Heart left ventricle (tissue), 16 donors: ENCODE measurements at regions not wholly inside any gene's neighbourhood (a gene's known extent, or its start where the extent isn't known, plus 50 kb on each side); places are given as distances from the start of the nearest gene placed in this dataset.

Source experiments
- ATAC-seq, 4 donors: fragments of 200-7000 bp; cut with Tn5 transposase; one replicate each; pipeline ENCODE4 v1.9.1; 2020 to 2022; ENCODE audit warnings: moderate library complexity in 4 of 4, mild to moderate bottlenecking in 3 of 4, moderate number of reproducible peaks in 1 of 4
- DNase-seq, 5 donors: peaks; one replicate each; pipeline ENCODE4 v3.0.0-alpha.2; 2020
- H3K27ac ChIP-seq, 12 donors: fragments of 200-600 bp; sonication (generic) in 4 of 12; one replicate each; pipeline versions ENCODE4 v1.5.0 to v1.8.0; 2016 to 2022; ENCODE audit warnings: mild to moderate bottlenecking in 2 of 12
- H3K27me3 ChIP-seq, 9 donors: fragments of 200-600 bp; sonication (generic) in 2 of 9; one replicate each; pipeline versions ENCODE4 v1.5.1 to v1.8.0; 2016 to 2022; ENCODE audit warnings: mild to moderate bottlenecking in 3 of 9
- H3K36me3 ChIP-seq, 9 donors: fragments of 200-600 bp; sonication (generic) in 2 of 9; one replicate each; pipeline versions ENCODE4 v1.5.0 to v1.8.0; 2018 to 2022; ENCODE audit warnings: mild to moderate bottlenecking in 2 of 9
- H3K4me1 ChIP-seq, 12 donors: fragments of 200-600 bp; sonication (generic) in 4 of 12; one replicate each; pipeline versions ENCODE4 v1.5.0 to v1.8.0; 2016 to 2022; ENCODE audit warnings: mild to moderate bottlenecking in 3 of 12
- H3K4me3 ChIP-seq, 12 donors: fragments of 200-600 bp; sonication (generic) in 4 of 12; one replicate each; pipeline versions ENCODE4 v1.5.0 to v1.8.0; 2017 to 2022; ENCODE audit warnings: mild to moderate bottlenecking in 9 of 12, moderate library complexity in 4 of 12
- H3K9me3 ChIP-seq, 12 donors: fragments of 200-600 bp; sonication (generic) in 4 of 12; one replicate each; pipeline versions ENCODE4 v1.5.0 to v1.8.0; 2016 to 2022; ENCODE audit warnings: mild to moderate bottlenecking in 1 of 12
- CTCF ChIP-seq, 12 donors: fragments of 200-600 bp; sonication (generic) in 4 of 12; IDR thresholded peaks; one replicate each; pipeline versions ENCODE4 v1.5.0 to v1.8.0; 2018 to 2022; ENCODE audit warnings: antibody characterized with exemption in 12 of 12, mild to moderate bottlenecking in 5 of 12
- POLR2A ChIP-seq, 2 donors: fragments of 450-650 bp; IDR thresholded peaks; one replicate each; pipeline ENCODE4 v1.6.1; 2017; ENCODE audit warnings: antibody characterized with exemption in 2 of 2, mild to moderate bottlenecking in 2 of 2, moderate library complexity in 2 of 2
- WGBS, 4 donors: extraction: QIAGEN DNeasy Blood & Tissue Kit in 2 of 4; methylation state at CpG; one replicate each; pipeline versions ENCODE4 v1.1.5 to v1.1.7; 2013 to 2018; 5-methylcytosine and 5-hydroxymethylcytosine counted together
- intact Hi-C, 10 donors: fragments of 100-400 bp; cut with DNase I; formaldehyde crosslinking; loops; one replicate each; pipeline versions ENCODE4 v1.11.1 to v1.14.2; 2022
- donor health status: ischemic (EF 13 %, LVEDD 7.1; RV severe dilation, severe dysfunction).
- donor health status: healthy with polysubstance abuse.
- donor health status: DM: no; HTN: yes; CAD: no.
- donor health status: DM: no; HTN: no; CAD: no.
- donor health status: ischemic (EF 25% LVEDD 6.9; RV normal size, moderate dysfunction).
- donor health status: ischemic (EF 25% LVEDD 5.7; RV mildly dilated, moderate dysfunction).
- donor health status: healthy.
- donor health status: DM: yes; HTN: yes; CAD: no.
- donor health status: ischemic (EF 35%, LVEDD 5.7; RV mildly dilated, moderate dysfunction).
- donor health status: nonischemic (EF 11% LVEDD 7.7; RV severe dilation, severe dysfunction).
- donor health status: DM: yes; HTN: yes; CAD: no.
- donor health status: PGD.
- donor health status: ischemic (EF 29% LVEDD 5.4; RV normal size, mild dysfunction).
- donor health status: nonischemic (EF 23%, LVEDD 6.1; RV moderate dilation, normal function).

- ATAC-seq = no peak
- intact Hi-C loops = no loop called here
Measured at GRCh38 chr17:5758651-5759050, 174.3 kb upstream of the NLRP1 start.

GRCh38 chr17:5759501-5759925 lies 175.2 kb upstream of the NLRP1 start:
- ATAC-seq (peak in 2 of 4 donors; percentile 42 to 68), DNase-seq (no peak)
- H3K4me1 ChIP-seq = no peaks in the 10 kb centered on the region
- no peak overlapping the region for H3K27ac ChIP-seq
- TF ChIP-seq CTCF (IDR thresholded peaks at IDR 0.05) = no peak
- no peak for TF ChIP-seq POLR2A (IDR thresholded peaks at IDR 0.05)
- no peaks in the 10 kb centered on the region for H3K36me3 ChIP-seq
- H3K27me3 ChIP-seq = peaks cover 0 to 45% (median 5%) of the 10 kb centered on the region in 9 donors
- H3K4me3 ChIP-seq = no peak overlapping the region
- WGBS, 4 donors = 27 to 39% (median 36%) methylated on average over 8 of the region's 8 CpGs
- intact Hi-C loops = no loop called here
- no peaks in the 10 kb centered on the region for H3K9me3 ChIP-seq

More at GRCh38 chr17:5758651-5759050, 174.3 kb upstream of the NLRP1 start:
- no peak for DNase-seq
- no peaks in the 10 kb centered on the region for H3K36me3 ChIP-seq
- TF ChIP-seq CTCF (IDR thresholded peaks at IDR 0.05) (no peak), POLR2A (IDR thresholded peaks at IDR 0.05) (no peak)
- peaks cover 0 to 43% (median 5%) of the 10 kb centered on the region in 9 donors for H3K27me3 ChIP-seq
- no peaks in the 10 kb centered on the region for H3K9me3 ChIP-seq
- no peak overlapping the region for H3K4me3 ChIP-seq
- H3K4me1 ChIP-seq = no peaks in the 10 kb centered on the region
- no peak overlapping the region for H3K27ac ChIP-seq

- Histone ChIP-seq H3K27ac (no peak overlapping the region), H3K4me1 (no peaks in the 10 kb centered on the region), H3K9me3 (no peaks in the 10 kb centered on the region), H3K4me3 (no peak overlapping the region), H3K36me3 (no peaks in the 10 kb centered on the region), H3K27me3 (peaks cover 0 to 50% (median 3%) of the 10 kb centered on the region in 9 donors)
- no peak for TF ChIP-seq CTCF (IDR thresholded peaks at IDR 0.05)
- TF ChIP-seq POLR2A (IDR thresholded peaks at IDR 0.05) = no peak
- intact Hi-C loops = no loop called here
- DNase-seq = no peak
- ATAC-seq = no peak
- WGBS, 4 donors = 62 to 79% (median 71%) methylated on average over 2 of the region's 2 CpGs
Measured at GRCh38 chr17:5762191-5762590, 177.9 kb upstream of the NLRP1 start.

- intact Hi-C loops = no loop called here
Measured at GRCh38 chr17:5763595-5764306, 179.4 kb upstream of the NLRP1 start.

More at GRCh38 chr17:5763595-5764306, 179.4 kb upstream of the NLRP1 start:
- peaks cover 0 to 52% (median 2%) of the 10 kb centered on the region in 9 donors for H3K27me3 ChIP-seq
- WGBS, 4 donors = 70 to 75% (median 71%) methylated on average over 14 of the region's 14 CpGs
- no peaks in the 10 kb centered on the region for H3K9me3 ChIP-seq
- DNase-seq (no peak), ATAC-seq (no peak)
- H3K36me3 ChIP-seq = no peaks in the 10 kb centered on the region
- no peak for TF ChIP-seq POLR2A (IDR thresholded peaks at IDR 0.05)
- TF ChIP-seq CTCF (IDR thresholded peaks at IDR 0.05) = no peak
- no peak overlapping the region for H3K4me3 ChIP-seq
- H3K27ac ChIP-seq = no peak overlapping the region
- H3K4me1 ChIP-seq = no peaks in the 10 kb centered on the region
